Retinal pigment epithelial cell (primary cell): ENCODE measurements at regions not wholly inside any gene's neighbourhood (a gene's known extent, or its start where the extent isn't known, plus 50 kb on each side); places are given as distances from the start of the nearest gene placed in this dataset.

Source experiments
- DNase-seq: peaks from one replicate; pipeline ENCODE4 v3.0.0-alpha.2; 2010; ENCODE audit warnings: low read depth
- H3K4me3 ChIP-seq: 2 replicates; pipeline ENCODE4 v1.5.1; 2011; ENCODE audit warnings: mild to moderate bottlenecking, low read length, control low read depth, moderate library complexity
- TF ChIP-seq, protein P1 (sequence below): conservative IDR thresholded peaks from 2 replicates; pipeline ENCODE4 v1.5.1; 2011; ENCODE audit warnings: low read depth, low read length, control low read depth, inconsistent platforms

DNA sequence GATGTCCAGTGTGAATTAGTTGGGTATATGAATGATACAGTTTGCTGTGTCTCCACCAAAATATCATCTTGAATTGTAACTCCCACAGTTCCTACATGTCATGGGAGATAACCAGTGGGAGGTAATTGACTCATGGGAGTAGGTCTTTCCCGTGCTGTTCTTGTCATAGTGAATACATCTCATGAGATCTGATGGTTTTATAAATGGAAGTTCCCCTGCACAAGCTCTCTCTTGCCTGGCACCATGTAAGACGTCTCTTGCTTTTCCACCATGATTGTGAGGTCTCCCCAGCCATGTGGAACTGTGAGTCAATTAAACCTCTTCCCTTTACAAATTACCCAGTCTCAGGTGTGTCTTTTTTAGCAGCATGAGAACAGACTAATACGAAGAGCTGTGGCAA lies 223.0 kb downstream of the AJAP1 start:
- TF ChIP-seq, protein P1, sequence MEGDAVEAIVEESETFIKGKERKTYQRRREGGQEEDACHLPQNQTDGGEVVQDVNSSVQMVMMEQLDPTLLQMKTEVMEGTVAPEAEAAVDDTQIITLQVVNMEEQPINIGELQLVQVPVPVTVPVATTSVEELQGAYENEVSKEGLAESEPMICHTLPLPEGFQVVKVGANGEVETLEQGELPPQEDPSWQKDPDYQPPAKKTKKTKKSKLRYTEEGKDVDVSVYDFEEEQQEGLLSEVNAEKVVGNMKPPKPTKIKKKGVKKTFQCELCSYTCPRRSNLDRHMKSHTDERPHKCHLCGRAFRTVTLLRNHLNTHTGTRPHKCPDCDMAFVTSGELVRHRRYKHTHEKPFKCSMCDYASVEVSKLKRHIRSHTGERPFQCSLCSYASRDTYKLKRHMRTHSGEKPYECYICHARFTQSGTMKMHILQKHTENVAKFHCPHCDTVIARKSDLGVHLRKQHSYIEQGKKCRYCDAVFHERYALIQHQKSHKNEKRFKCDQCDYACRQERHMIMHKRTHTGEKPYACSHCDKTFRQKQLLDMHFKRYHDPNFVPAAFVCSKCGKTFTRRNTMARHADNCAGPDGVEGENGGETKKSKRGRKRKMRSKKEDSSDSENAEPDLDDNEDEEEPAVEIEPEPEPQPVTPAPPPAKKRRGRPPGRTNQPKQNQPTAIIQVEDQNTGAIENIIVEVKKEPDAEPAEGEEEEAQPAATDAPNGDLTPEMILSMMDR, result no peak
- no peak for DNase-seq
- H3K4me3 ChIP-seq, result no peak overlapping the region

- TF ChIP-seq, protein P1, result no peak
- DNase-seq, result no peak
- H3K4me3 ChIP-seq, result no peak overlapping the region
Observed at GRCh38 chr1:4871373-4871772, 217.0 kb downstream of the AJAP1 start.

- no peak overlapping the region for H3K4me3 ChIP-seq
- TF ChIP-seq, protein P1, result no peak
- DNase-seq, result no peak
Observed at GRCh38 chr1:4868521-4868920, 214.1 kb downstream of the AJAP1 start.

- TF ChIP-seq, protein P1, result no peak
- H3K4me3 ChIP-seq, result no peak overlapping the region
- DNase-seq, result no peak
Observed at GRCh38 chr1:4856396-4856795, 202.0 kb downstream of the AJAP1 start.

DNA sequence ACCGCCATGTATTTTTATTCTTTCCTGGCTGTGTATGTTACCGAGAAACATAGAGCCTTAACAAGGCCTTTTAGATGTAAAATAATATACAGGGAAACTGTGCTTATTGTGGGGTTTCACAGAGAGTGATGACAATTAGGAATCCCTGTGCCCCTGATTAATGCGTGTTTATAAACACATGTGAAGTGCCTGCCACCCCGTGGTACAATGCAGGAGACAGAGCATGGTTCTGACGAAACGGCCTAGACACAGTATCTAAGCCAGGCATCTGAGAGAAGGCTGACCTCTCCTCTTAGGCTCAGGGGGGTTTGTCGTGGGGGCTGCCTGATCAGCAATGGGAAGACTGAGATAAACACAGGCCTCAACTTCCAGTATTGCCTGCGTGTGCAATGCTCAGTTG lies 200.0 kb downstream of the AJAP1 start:
- H3K4me3 ChIP-seq, result no peak overlapping the region
- no peak for DNase-seq
- TF ChIP-seq, protein P1, result no peak

- DNase-seq, result no peak
- no peak overlapping the region for H3K4me3 ChIP-seq
- TF ChIP-seq, protein P1, result no peak
Observed at GRCh38 chr1:4853904-4854303, 199.5 kb downstream of the AJAP1 start.

- no peak for DNase-seq
- TF ChIP-seq, protein P1, result no peak
- no peak overlapping the region for H3K4me3 ChIP-seq
Observed at GRCh38 chr1:4851385-4852065, 197.1 kb downstream of the AJAP1 start.
